ENCODE measurements at regions not wholly inside any gene's neighbourhood (a gene's known extent, or its start where the extent isn't known, plus 50 kb on each side); places are given as distances from the start of the nearest gene placed in this dataset.
A peak's percentile ranks its signal among the peaks of the same experiment; 100 is the strongest.

DNA sequence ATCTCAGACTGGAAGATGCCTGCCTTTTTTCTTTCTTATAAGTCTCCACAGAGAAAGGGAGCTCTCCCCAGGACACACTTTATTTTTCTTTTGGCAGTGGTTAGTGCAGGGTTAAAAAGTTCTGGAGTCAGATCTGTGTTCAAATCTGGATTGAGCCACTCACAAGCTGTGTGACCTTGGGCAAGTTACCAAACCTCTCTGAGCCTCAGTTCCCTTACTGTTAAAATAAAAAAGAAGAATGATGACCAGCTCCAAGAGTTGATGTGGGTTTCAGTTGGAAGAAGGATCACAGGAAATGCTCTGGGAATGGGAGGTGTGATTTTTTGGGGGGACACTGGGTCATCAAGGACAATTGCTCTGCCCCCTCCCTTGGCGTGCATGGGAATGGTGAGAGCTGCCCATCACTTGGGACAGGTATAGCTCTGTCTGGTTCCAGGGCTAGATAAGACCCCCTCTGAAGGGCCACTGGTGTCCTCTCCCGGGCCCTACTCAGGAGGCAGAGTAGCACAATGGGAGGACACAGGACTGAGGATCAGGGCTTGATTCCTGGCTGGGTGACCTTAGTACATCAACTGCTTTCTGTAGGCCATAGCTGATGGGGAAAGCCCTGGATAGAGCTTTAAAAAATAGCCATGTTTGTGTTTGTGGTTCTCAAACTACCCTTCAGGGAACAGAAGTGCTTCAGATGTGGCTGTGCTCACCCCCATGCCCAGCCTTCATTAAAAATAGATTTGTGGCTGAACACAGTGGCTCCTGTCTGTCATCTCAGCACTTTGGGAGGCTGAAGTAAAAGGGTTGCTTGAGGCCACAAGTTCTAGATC, 228.3 kb downstream of the MIAT start:
- H3K4me3 ChIP-seq: no peak overlapping the region
- H3K27ac ChIP-seq: no peak overlapping the region
- no peak for TF ChIP-seq POLR2A (IDR thresholded peaks at IDR 0.05)
- intact Hi-C loops (cut with DNase I; ENCODE audit: low total_unique reads): no loop called here
- H3K36me3 ChIP-seq: no peaks in the 10 kb centered on the region
- DNase-seq: no peak
- 0 to 62% (median 50%) methylated on average over 1 to 2 of the region's 2 CpGs for WGBS, 5 donors
- H3K27me3 ChIP-seq: no peaks in the 10 kb centered on the region
- H3K4me1 ChIP-seq: no peaks in the 10 kb centered on the region
- no peaks in the 10 kb centered on the region for H3K9me3 ChIP-seq

DNA sequence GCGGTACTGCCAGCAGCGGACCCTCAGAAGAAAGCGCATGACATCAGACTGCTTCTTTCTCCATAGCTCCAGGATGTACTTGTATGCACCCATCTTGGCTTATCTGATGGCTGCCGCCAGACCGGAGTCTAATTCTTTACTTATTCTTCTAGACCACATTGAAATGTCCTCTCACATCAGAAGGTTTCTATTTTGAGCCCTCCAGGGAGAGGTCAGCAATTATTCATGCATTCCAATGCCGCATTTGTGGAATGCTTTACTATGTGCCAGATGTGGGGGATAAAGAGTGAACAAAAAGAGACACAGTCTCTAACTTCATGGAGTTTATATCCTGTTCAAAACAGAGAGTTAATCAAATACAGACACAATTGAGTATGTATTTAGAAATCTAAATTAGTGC, 230.1 kb downstream of the MIAT start:
- intact Hi-C loops (cut with DNase I; ENCODE audit: low total_unique reads): no loop called here
- Histone ChIP-seq H3K27me3 (no peaks in the 10 kb centered on the region), H3K36me3 (no peaks in the 10 kb centered on the region), H3K4me1 (peaks cover under 1 to 6% (median 3%) of the 10 kb centered on the region in 4 donors), H3K4me3 (no peak overlapping the region), H3K9me3 (no peaks in the 10 kb centered on the region), H3K27ac (no peak overlapping the region)
- 59 to 83% (median 76%) methylated on average over 6 of the region's 6 CpGs for WGBS, 5 donors
- DNase-seq: peak in 1 of 2 donors; percentile 26
- TF ChIP-seq POLR2AphosphoS5 (IDR thresholded peaks at IDR 0.05) (no peak), EP300 (IDR thresholded peaks at IDR 0.05) (no peak), POLR2A (IDR thresholded peaks at IDR 0.05) (no peak)
- TF ChIP-seq, protein P1, sequence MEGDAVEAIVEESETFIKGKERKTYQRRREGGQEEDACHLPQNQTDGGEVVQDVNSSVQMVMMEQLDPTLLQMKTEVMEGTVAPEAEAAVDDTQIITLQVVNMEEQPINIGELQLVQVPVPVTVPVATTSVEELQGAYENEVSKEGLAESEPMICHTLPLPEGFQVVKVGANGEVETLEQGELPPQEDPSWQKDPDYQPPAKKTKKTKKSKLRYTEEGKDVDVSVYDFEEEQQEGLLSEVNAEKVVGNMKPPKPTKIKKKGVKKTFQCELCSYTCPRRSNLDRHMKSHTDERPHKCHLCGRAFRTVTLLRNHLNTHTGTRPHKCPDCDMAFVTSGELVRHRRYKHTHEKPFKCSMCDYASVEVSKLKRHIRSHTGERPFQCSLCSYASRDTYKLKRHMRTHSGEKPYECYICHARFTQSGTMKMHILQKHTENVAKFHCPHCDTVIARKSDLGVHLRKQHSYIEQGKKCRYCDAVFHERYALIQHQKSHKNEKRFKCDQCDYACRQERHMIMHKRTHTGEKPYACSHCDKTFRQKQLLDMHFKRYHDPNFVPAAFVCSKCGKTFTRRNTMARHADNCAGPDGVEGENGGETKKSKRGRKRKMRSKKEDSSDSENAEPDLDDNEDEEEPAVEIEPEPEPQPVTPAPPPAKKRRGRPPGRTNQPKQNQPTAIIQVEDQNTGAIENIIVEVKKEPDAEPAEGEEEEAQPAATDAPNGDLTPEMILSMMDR (IDR thresholded peaks at IDR 0.05): no peak

DNA sequence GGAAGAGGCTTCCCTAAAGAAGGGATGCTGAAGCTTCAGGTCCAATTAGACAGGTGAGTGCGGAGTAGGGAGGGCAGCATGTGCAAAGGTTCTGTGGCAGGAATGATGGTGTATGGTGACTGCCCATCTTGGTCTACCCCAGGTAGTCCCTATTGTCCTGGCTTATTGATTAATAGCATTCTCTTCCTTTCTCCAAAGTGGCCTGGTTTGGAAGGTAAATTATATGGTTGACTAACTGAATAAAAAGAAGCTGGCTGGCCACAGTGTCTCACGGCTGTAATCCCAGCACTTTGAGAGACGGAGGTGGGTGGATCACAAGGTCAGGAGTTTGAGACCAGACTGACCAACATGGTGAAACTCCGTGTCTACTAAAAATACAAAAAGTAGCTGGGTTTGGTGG, 230.5 kb downstream of the MIAT start:
- Histone ChIP-seq H3K27ac (no peak overlapping the region), H3K27me3 (no peaks in the 10 kb centered on the region), H3K4me3 (no peak overlapping the region), H3K4me1 (peaks cover 4 to 10% (median 7%) of the 10 kb centered on the region in 4 donors), H3K9me3 (no peaks in the 10 kb centered on the region), H3K36me3 (no peaks in the 10 kb centered on the region)
- whole genome bisulfite sequencing, 5 donors: 64 to 82% (median 70%) methylated on average over 4 of the region's 4 CpGs
- TF ChIP-seq EP300 (IDR thresholded peaks at IDR 0.05): no peak
- no peak for TF ChIP-seq POLR2A (IDR thresholded peaks at IDR 0.05)
- no peak for TF ChIP-seq POLR2AphosphoS5 (IDR thresholded peaks at IDR 0.05)
- TF ChIP-seq, protein P1 (IDR thresholded peaks at IDR 0.05): no peak
- intact Hi-C loops (cut with DNase I; ENCODE audit: low total_unique reads): no loop called here
- no peak for DNase-seq

DNA sequence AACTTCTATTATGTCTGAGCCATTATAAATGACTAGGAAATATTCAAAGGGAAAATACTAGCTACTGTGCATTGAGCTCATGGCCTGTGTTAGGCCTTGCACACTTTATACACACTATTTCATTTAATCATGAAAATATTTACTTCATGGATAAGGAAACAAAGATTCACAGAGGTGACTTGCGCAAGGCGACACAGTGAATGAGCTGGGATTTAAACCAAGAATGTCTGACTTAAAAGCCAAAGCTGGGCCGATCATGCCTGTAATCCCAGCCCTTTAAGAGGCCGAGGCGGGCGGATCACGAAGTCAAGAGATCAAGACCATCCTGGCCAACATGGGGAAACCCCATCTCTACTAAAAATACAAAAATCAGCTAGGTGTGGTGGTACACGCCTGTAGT, 231.5 kb downstream of the MIAT start:
- Histone ChIP-seq H3K27ac (no peak overlapping the region), H3K9me3 (no peaks in the 10 kb centered on the region), H3K4me3 (no peak overlapping the region), H3K36me3 (no peaks in the 10 kb centered on the region), H3K4me1 (peaks cover 4 to 19% (median 9%) of the 10 kb centered on the region in 4 donors), H3K27me3 (no peaks in the 10 kb centered on the region)
- no peak for DNase-seq
- WGBS, 5 donors: 84 to 91% (median 87%) methylated on average over 8 of the region's 8 CpGs
- TF ChIP-seq POLR2AphosphoS5 (IDR thresholded peaks at IDR 0.05) (no peak), POLR2A (IDR thresholded peaks at IDR 0.05) (no peak), EP300 (IDR thresholded peaks at IDR 0.05) (no peak)
- TF ChIP-seq, protein P1 (IDR thresholded peaks at IDR 0.05): no peak
- intact Hi-C loops (cut with DNase I; ENCODE audit: low total_unique reads): no loop called here

DNA sequence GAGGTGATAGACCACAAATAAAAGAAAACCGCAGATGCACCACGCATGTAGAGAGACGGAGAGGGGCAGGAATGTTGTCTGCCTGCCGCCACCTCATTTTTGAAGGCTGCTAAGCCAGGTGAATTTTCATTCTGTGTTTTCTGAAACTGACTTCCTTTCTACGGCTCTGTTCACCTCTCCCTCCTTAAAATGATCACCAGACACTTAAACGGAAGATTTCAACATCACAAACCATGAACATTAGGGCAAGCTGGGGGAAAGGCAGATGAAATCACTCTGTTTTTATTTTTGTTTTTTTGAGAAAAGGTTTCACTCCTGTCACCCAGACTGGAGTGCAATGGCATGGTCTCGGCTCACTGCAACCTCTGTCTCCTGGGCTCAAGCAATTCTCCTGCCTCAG, 232.4 kb downstream of the MIAT start:
- Histone ChIP-seq H3K4me3 (no peak overlapping the region), H3K9me3 (no peaks in the 10 kb centered on the region), H3K4me1 (peaks cover 4 to 28% (median 11%) of the 10 kb centered on the region in 4 donors), H3K27me3 (no peaks in the 10 kb centered on the region), H3K27ac (no peak overlapping the region), H3K36me3 (no peaks in the 10 kb centered on the region)
- intact Hi-C loops (cut with DNase I; ENCODE audit: low total_unique reads): no loop called here
- 77 to 89% (median 83%) methylated on average over 7 of the region's 7 CpGs for WGBS, 5 donors
- DNase-seq: no peak
- TF ChIP-seq EP300 (IDR thresholded peaks at IDR 0.05) (no peak), POLR2A (IDR thresholded peaks at IDR 0.05) (no peak), POLR2AphosphoS5 (IDR thresholded peaks at IDR 0.05) (no peak)
- TF ChIP-seq, protein P1 (IDR thresholded peaks at IDR 0.05): no peak

All from stomach (tissue), 8 donors.